HG02588 (cell line): ENCODE measurements at regions not wholly inside any gene's neighbourhood (a gene's known extent, or its start where the extent isn't known, plus 50 kb on each side); places are given as distances from the start of the nearest gene placed in this dataset.
"Not testable (repeated sequence)": the region's sequence is repeated elsewhere in the genome, so short reads cannot be mapped to it uniquely, and the experiment has no call there.

Experiments
- ATAC-seq: cut with Tn5 transposase; IDR thresholded peaks from one replicate; pipeline ENCODE4 v1.9.1; 2021; ENCODE audit warnings: mild to moderate bottlenecking, moderate library complexity; ENCODE audit not compliant: unreplicated experiment

DNA sequence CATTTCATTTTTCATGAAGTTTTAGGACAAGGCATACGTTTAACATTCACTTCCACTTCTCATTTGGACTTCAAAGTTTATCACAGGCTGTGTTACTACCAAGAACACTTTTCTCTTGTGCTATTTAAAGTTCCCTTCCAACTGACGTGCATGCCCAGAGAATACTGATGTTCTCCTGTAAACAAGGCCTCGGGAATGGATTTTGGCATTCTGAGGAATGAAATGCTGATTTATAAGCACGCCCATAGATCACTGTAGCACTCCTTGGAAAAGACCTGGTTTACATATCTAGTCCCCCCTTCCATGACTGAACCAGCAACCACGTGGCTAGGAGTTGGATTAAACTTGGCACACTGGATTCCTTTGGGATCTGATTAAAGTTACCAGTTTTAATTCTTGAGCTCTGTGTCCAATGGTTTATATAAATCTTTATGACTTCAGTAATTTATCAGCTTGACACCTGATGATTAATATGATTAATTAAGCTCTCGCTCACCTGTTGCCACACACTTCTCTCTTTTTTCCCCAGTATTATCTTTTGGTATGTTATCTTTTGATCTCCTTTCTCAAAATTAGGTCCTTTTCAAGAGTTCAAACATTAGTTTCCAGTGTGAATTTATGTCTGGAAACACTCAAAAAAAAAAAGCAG is 122.4 kb upstream of the HAND2 start:
- no peak for ATAC-seq

- no peak for ATAC-seq
These were observed 121.7 kb upstream of the HAND2 start for GRCh38 chr4:173651651-173652282.

DNA sequence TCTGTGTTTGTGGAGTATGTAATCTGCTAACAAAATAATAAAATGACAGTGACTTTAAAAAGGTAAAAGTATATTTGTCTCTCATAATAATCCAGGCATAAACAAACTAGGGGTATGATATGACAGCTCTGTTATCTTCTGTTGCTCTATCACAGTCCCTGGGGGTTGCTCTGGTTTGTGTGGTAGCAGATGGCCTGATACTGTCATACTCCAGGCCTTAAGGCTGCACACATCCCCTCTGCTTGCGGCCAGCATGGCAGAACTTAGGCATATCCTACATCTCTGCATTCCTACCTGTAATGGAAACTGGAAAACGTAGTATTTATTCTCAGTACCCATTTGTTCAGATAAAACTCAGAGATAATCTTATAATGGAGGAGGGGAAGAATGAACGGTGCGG is 117.9 kb upstream of the HAND2 start:
- ATAC-seq: no peak

DNA sequence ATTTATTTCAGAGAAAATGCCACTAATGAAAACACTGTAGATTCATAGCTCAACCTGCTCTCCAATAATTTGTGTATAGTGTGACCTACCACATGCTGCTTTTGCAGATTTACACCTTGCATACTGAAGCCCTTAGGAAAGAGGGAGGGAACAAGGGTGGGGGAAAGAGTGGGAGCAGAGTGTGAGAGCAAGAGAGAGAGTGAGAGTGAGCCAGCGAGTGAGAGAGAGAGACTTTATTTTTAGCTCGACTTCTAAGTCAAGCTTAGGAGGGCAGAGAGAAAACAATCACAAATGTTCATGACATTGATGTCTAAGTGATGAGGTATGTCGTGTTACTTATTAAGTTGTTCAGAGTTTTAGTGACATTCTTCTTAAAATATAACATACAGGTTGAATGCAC is 112.5 kb upstream of the HAND2 start:
- no peak for ATAC-seq

DNA sequence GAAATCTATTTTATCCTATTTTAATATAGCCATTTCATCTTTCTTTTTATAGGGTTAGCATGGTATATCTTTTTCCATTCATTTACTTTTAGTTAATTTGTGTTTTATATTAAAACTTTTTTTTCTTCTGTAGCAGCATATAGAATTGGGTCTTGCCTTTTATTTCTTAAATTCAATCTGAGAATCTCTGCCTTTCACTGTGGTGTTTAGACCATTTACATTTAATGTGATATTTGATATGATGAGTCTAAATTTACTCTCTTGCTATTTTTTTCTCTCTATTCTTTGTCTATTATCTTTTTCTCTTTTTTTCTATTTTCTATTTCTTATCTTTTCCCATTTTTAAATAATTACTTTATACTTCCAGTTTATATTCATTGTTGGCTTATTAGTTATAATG is 105.4 kb upstream of the HAND2 start:
- ATAC-seq: no peak

DNA sequence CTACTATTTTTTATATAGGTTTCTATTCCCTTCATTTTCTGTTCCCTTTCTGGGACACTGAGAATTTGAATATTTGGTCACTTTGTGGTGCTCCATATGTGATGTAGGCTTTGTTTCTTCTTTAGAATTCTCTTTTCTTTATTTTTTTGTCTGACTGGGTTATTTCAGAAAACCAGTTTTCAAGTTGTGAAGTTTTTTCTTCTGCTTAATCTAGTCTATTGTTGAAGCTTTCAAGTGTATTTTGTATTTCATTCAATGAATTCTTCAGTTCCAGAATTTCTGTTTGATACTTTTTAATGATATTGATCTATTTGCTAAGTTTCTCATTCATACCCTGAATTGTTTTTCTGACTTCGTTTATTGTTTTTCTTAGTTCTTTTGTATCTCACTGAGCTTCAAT is 96.2 kb upstream of the HAND2 start:
- no peak for ATAC-seq

GRCh38 chr4:173618648-173619047 is 88.6 kb upstream of the HAND2 start:
- not testable (repeated sequence) for ATAC-seq

DNA sequence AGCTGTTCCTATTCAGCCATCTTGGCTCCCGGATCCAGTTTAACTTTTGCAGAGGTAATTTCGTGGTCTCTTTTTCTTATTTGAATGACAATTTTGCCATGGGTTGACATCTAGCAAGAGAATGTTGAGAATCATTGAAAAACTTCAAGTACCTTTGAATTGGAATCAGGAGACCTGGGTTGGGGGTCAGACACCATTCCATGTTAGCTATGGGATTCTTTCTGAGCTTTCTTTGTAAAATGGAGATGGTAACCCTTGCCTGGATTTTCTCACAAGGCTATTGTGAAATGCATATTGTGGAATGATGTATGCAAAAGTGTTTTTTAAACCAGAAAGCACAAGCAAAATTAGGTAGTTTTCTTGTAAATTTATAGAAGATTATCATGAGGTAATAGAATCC is 79.1 kb upstream of the HAND2 start:
- no peak for ATAC-seq

DNA sequence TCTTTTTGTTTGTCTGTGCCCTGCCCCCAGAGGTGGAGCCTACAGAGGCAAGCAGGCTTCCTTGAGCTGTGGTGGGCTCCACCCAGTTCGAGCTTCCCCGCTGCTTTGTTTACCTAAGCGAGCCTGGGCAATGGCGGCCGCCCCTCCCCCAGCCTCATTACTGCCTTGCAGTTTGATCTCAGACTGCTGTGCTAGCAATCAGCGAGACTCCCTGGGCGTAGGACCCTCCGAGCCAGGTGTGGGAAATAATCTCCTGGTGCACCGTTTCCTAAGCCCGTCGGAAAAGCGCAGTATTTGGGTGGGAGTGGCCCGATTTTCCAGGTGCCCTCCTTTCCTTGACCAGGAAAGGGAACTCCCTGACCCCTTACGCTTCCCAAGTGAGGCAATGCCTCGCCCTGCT is 78.6 kb upstream of the HAND2 start:
- ATAC-seq: not testable (repeated sequence)

DNA sequence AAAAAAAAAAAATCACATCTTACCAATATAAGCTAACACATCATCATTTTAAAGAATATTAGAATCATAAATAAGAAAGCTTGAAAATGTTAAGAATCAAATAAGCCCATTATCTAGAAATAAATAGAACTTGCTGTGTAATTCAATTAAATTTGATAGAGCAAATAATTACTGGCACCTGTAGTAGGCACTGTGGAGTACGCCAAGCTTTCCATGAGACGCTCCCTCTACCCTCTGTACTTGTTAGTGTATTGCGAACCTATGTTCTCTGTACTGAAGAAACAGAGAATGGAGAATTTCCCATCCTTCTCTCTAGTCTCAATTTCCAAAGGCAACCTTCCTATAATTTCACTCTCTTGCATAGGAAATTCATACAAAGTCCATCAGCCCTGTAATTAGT is 61.7 kb upstream of the HAND2 start:
- ATAC-seq: no peak

- no peak for ATAC-seq
These were observed 60.7 kb upstream of the HAND2 start for GRCh38 chr4:173590697-173591096.

DNA sequence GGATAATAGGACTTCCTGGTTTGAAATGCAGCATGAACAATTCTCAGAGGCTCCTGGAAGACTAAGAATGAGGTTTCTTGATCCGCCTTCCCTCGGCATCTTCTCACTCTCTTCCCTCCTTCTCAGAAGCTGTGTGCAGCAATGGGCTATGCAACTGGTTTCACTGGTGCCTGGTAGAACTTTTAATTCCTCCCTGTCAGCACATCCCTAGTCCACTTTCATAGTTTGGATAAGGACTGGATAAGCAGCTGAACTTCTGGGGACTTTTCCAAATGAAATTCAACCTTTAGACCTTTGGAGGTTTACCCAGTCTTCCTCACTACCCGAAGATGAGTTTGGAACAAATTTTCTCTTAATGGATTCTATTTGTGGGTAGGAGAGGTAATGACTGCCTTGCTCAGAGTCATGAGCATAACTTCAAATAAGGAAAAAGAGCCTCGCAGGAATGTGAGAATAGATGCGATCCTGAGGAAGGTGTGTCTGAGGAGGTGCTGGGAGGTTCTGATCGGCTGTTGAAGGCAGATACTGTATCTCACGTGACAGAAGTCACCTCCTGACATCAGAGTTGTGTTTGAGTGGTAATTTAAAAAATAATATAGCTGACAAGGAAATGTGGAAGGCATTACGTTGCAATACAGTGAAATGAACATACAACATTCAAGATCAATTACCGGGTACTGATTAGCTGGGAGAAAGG is 56.0 kb upstream of the HAND2 start:
- ATAC-seq: no peak

DNA sequence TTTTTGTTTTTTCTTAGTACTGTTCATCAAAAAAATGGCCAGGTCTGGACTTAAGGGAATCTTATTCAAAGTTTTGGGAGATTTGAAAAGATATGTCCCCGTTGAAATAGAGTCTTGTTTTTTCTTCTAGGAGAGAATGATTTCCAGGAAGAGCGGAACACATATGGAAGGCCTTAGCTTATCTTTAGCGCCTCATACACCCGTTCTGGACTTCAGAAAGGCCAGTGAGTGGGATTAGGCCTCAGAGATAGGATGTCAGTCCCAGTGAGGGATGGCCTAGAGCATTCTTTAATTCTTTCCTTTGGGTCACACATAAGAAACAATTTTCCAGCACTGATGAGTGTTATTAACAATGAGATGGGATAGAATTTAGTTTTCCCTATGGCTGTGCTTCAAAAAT is 54.5 kb upstream of the HAND2 start:
- ATAC-seq: no peak
